Parathyroid adenoma (tissue), 2 donors: ENCODE measurements at regions not wholly inside any gene's neighbourhood (a gene's known extent, or its start where the extent isn't known, plus 50 kb on each side); places are given as distances from the start of the nearest gene placed in this dataset.

ENCODE experiments used
- H2AFZ ChIP-seq: fragments of 300-600 bp; sonication (generic); one replicate; pipeline ENCODE4 v1.7.0; 2017; ENCODE audit warnings: antibody characterized with exemption, mild to moderate bottlenecking
- H3K27ac ChIP-seq: fragments of 300-600 bp; sonication (generic); one replicate; pipeline ENCODE4 v1.7.0; 2017
- H3K27me3 ChIP-seq: fragments of 300-600 bp; sonication (generic); one replicate; pipeline ENCODE4 v1.7.0; 2017; ENCODE audit warnings: low read length; ENCODE audit not compliant: control insufficient read depth, insufficient read depth
- H3K36me3 ChIP-seq: fragments of 300-600 bp; sonication (generic); one replicate; pipeline ENCODE4 v1.7.0; 2017; ENCODE audit warnings: low read length; ENCODE audit not compliant: control insufficient read depth, insufficient read depth
- H3K4me1 ChIP-seq: fragments of 300-600 bp; sonication (generic); one replicate; pipeline ENCODE4 v1.7.0; 2017; ENCODE audit warnings: control low read depth
- H3K4me2 ChIP-seq: fragments of 300-600 bp; sonication (generic); one replicate; pipeline ENCODE4 v1.7.0; 2017; ENCODE audit warnings: low read length
- H3K4me3 ChIP-seq: fragments of 300-600 bp; sonication (generic); one replicate; pipeline ENCODE4 v1.7.0; 2017; ENCODE audit warnings: low read depth, low read length
- H3K79me2 ChIP-seq: fragments of 300-600 bp; sonication (generic); one replicate; pipeline ENCODE4 v1.7.0; 2017; ENCODE audit warnings: control low read depth
- H3K9ac ChIP-seq: fragments of 300-600 bp; sonication (generic); one replicate; pipeline ENCODE4 v1.7.0; 2017; ENCODE audit warnings: mild to moderate bottlenecking
- H3K9me3 ChIP-seq: fragments of 300-600 bp; sonication (generic); one replicate; pipeline ENCODE4 v1.7.0; 2017; ENCODE audit warnings: low read length; ENCODE audit not compliant: control insufficient read depth
- CTCF ChIP-seq: fragments of 300-600 bp; sonication (generic); IDR thresholded peaks from one replicate; pipeline ENCODE4 v1.7.0; 2017; ENCODE audit warnings: antibody characterized with exemption, mild to moderate bottlenecking
- donor health status: primary hyperparathyroidism.

- no peak overlapping the region for H3K27ac ChIP-seq
- H3K36me3 ChIP-seq: no peaks in the 10 kb centered on the region
- no peak overlapping the region for H3K4me3 ChIP-seq
- H3K27me3 ChIP-seq: no peaks in the 10 kb centered on the region
- no peak for TF ChIP-seq CTCF
- H3K4me1 ChIP-seq: no peaks in the 10 kb centered on the region
- no peaks in the 10 kb centered on the region for H3K79me2 ChIP-seq
- H3K9me3 ChIP-seq: no peaks in the 10 kb centered on the region
- H3K9ac ChIP-seq: no peak overlapping the region
- H3K4me2 ChIP-seq: no peak overlapping the region
- H2AFZ ChIP-seq: no peak overlapping the region
These were observed 333.8 kb upstream of the CTNND2 start for GRCh38 chr5:12237837-12238575.

- H3K4me1 ChIP-seq: no peaks in the 10 kb centered on the region
- H3K27me3 ChIP-seq: no peaks in the 10 kb centered on the region
- H3K27ac ChIP-seq: no peak overlapping the region
- H3K9me3 ChIP-seq: no peaks in the 10 kb centered on the region
- H3K9ac ChIP-seq: no peak overlapping the region
- no peak overlapping the region for H3K4me2 ChIP-seq
- H3K36me3 ChIP-seq: no peaks in the 10 kb centered on the region
- H3K79me2 ChIP-seq: no peaks in the 10 kb centered on the region
- TF ChIP-seq CTCF: no peak
- no peak overlapping the region for H3K4me3 ChIP-seq
- H2AFZ ChIP-seq: no peak overlapping the region
These were observed 326.4 kb upstream of the CTNND2 start for GRCh38 chr5:12230659-12231058.

GRCh38 chr5:12217039-12217438, 312.8 kb upstream of the CTNND2 start:
- no peaks in the 10 kb centered on the region for H3K27me3 ChIP-seq
- no peaks in the 10 kb centered on the region for H3K4me1 ChIP-seq
- H3K27ac ChIP-seq: no peak overlapping the region
- no peak for TF ChIP-seq CTCF
- H3K4me2 ChIP-seq: no peak overlapping the region
- H3K9ac ChIP-seq: no peak overlapping the region
- H3K79me2 ChIP-seq: no peaks in the 10 kb centered on the region
- no peak overlapping the region for H2AFZ ChIP-seq
- no peaks in the 10 kb centered on the region for H3K9me3 ChIP-seq
- no peaks in the 10 kb centered on the region for H3K36me3 ChIP-seq
- H3K4me3 ChIP-seq: no peak overlapping the region

GRCh38 chr5:12214267-12215015, 310.2 kb upstream of the CTNND2 start:
- no peak overlapping the region for H3K4me3 ChIP-seq
- no peaks in the 10 kb centered on the region for H3K9me3 ChIP-seq
- H3K27me3 ChIP-seq: no peaks in the 10 kb centered on the region
- H3K4me1 ChIP-seq: no peaks in the 10 kb centered on the region
- H3K79me2 ChIP-seq: no peaks in the 10 kb centered on the region
- no peak overlapping the region for H2AFZ ChIP-seq
- no peaks in the 10 kb centered on the region for H3K36me3 ChIP-seq
- no peak overlapping the region for H3K9ac ChIP-seq
- no peak overlapping the region for H3K27ac ChIP-seq
- TF ChIP-seq CTCF: no peak
- no peak overlapping the region for H3K4me2 ChIP-seq
